H9 (cell line): ENCODE measurements at regions not wholly inside any gene's neighbourhood (a gene's known extent, or its start where the extent isn't known, plus 50 kb on each side); places are given as distances from the start of the nearest gene placed in this dataset.

ENCODE experiments used
- DNase-seq: peaks from one replicate; pipeline ENCODE4 v3.0.0-alpha.2; 2017
- H2AFZ ChIP-seq: one replicate; pipeline ENCODE4 v1.6.1; 2013; ENCODE audit warnings: mild to moderate bottlenecking, low read length, control low read depth, moderate library complexity
- H2AK5ac ChIP-seq: 2 replicates; pipeline ENCODE4 v1.6.1; 2013; ENCODE audit warnings: low read length, control low read depth, mixed read lengths; ENCODE audit not compliant: insufficient read length
- H2BK120ac ChIP-seq: one replicate; pipeline ENCODE4 v1.6.1; 2013; ENCODE audit warnings: low read depth, mild to moderate bottlenecking, low read length, control low read depth, inconsistent platforms; ENCODE audit not compliant: poor library complexity, severe bottlenecking
- H2BK12ac ChIP-seq: 2 replicates; pipeline ENCODE4 v1.6.1; 2013; ENCODE audit warnings: low read length, control low read depth, mixed read lengths, low read depth; ENCODE audit not compliant: insufficient read length
- H2BK15ac ChIP-seq: 2 replicates; pipeline ENCODE4 v1.6.1; 2013; ENCODE audit warnings: low read depth, low read length, control low read depth
- H2BK20ac ChIP-seq: one replicate; pipeline ENCODE4 v1.6.1; 2013; ENCODE audit warnings: low read depth, mild to moderate bottlenecking, low read length, control low read depth, inconsistent platforms; ENCODE audit not compliant: poor library complexity, severe bottlenecking
- H2BK5ac ChIP-seq: 2 replicates; pipeline ENCODE4 v1.6.1; 2013; ENCODE audit warnings: low read length, control low read depth, mixed read lengths; ENCODE audit not compliant: insufficient read length
- H3K14ac ChIP-seq: 2 replicates; pipeline ENCODE4 v1.6.1; 2013; ENCODE audit warnings: low read length, control low read depth; ENCODE audit not compliant: insufficient read depth
- H3K18ac ChIP-seq: 2 replicates; pipeline ENCODE4 v1.6.1; 2013; ENCODE audit warnings: low read depth, mild to moderate bottlenecking, mixed read lengths, low read length, control low read depth; ENCODE audit not compliant: insufficient read length
- H3K23ac ChIP-seq: 2 replicates; pipeline ENCODE4 v1.6.1; 2013; ENCODE audit warnings: low read length, control low read depth, mixed read lengths, low read depth; ENCODE audit not compliant: insufficient read length
- H3K23me2 ChIP-seq: 2 replicates; pipeline ENCODE4 v1.6.1; 2013; ENCODE audit warnings: low read depth, mild to moderate bottlenecking, mixed read lengths, low read length, control low read depth; ENCODE audit not compliant: insufficient read length, poor library complexity, severe bottlenecking
- H3K27ac ChIP-seq: 2 replicates; pipeline ENCODE4 v1.5.1; 2013; ENCODE audit warnings: low read length, control low read depth, mixed read lengths, low read depth; ENCODE audit not compliant: insufficient read length
- H3K27me3 ChIP-seq: 2 replicates; pipeline ENCODE4 v1.6.1; 2013; ENCODE audit warnings: low read length, control low read depth, inconsistent platforms; ENCODE audit not compliant: insufficient read depth
- H3K4ac ChIP-seq: 2 replicates; pipeline ENCODE4 v1.6.1; 2013; ENCODE audit warnings: low read depth, mild to moderate bottlenecking, control low read depth, inconsistent platforms, low read length, moderate library complexity
- H3K4me1 ChIP-seq: 2 replicates; pipeline ENCODE4 v1.6.1; 2013; ENCODE audit warnings: low read length, control low read depth, inconsistent platforms; ENCODE audit not compliant: insufficient read depth
- H3K4me2 ChIP-seq: 2 replicates; pipeline ENCODE4 v1.6.1; 2013; ENCODE audit warnings: low read length, control low read depth, mixed read lengths; ENCODE audit not compliant: insufficient read length, insufficient read depth
- H3K56ac ChIP-seq: 2 replicates; pipeline ENCODE4 v1.6.1; 2013; ENCODE audit warnings: low read depth, mild to moderate bottlenecking, mixed read lengths, low read length, control low read depth; ENCODE audit not compliant: insufficient read length
- H3K79me1 ChIP-seq: 2 replicates; pipeline ENCODE4 v1.6.1; 2013; ENCODE audit warnings: low read depth, mild to moderate bottlenecking, moderate library complexity, low read length, control low read depth, inconsistent platforms; ENCODE audit not compliant: insufficient read depth, poor library complexity, severe bottlenecking
- H3K79me2 ChIP-seq: 2 replicates; pipeline ENCODE4 v1.6.1; 2013; ENCODE audit warnings: low read length, control low read depth, inconsistent platforms; ENCODE audit not compliant: insufficient read depth
- H3K9ac ChIP-seq: 2 replicates; pipeline ENCODE4 v1.6.1; 2013; ENCODE audit warnings: low read length, control low read depth, mixed read lengths; ENCODE audit not compliant: insufficient read length; ENCODE audit errors: extremely low read depth
- H3K9me3 ChIP-seq: one replicate; pipeline ENCODE4 v1.6.1; 2013; ENCODE audit warnings: low read depth, low read length, inconsistent platforms; ENCODE audit not compliant: control insufficient read depth
- H3T11ph ChIP-seq: one replicate; pipeline ENCODE4 v1.6.1; 2013; ENCODE audit warnings: mild to moderate bottlenecking, low read length, control low read depth, inconsistent platforms
- H4K20me1 ChIP-seq: one replicate; pipeline ENCODE4 v1.6.1; 2013; ENCODE audit not compliant: control insufficient read depth, insufficient read length, insufficient read depth
- H4K5ac ChIP-seq: 2 replicates; pipeline ENCODE4 v1.6.1; 2013; ENCODE audit warnings: low read depth, mild to moderate bottlenecking, mixed read lengths, low read length, control low read depth; ENCODE audit not compliant: insufficient read length
- H4K8ac ChIP-seq: replicated peaks from 2 replicates; pipeline ENCODE4 v1.6.1; 2013; ENCODE audit warnings: low read length, control low read depth, mixed read lengths, low read depth; ENCODE audit not compliant: insufficient read length
- H4K91ac ChIP-seq: 2 replicates; pipeline ENCODE4 v1.6.1; 2013; ENCODE audit warnings: low read depth, mild to moderate bottlenecking, moderate library complexity, mixed read lengths, low read length, control low read depth; ENCODE audit not compliant: insufficient read length
- H3K27ac Mint-ChIP-seq, 3 experiments: 2 replicates in 2 of 3; 3 replicates in 1 of 3; pipeline ENCODE4 v1.8.0; 2020 to 2021; ENCODE audit warnings: mixed read lengths in 3 of 3, mild to moderate bottlenecking in 1 of 3, moderate library complexity in 1 of 3
- H3K27me3 Mint-ChIP-seq: 2 replicates; pipeline ENCODE4 v1.8.0; 2021; ENCODE audit warnings: low read depth, mild to moderate bottlenecking, moderate library complexity, mixed read lengths
- H3K36me3 Mint-ChIP-seq, 3 experiments: 2 replicates in 2 of 3; 3 replicates in 1 of 3; pipeline ENCODE4 v1.8.0; 2020 to 2021; ENCODE audit warnings: low read depth in 3 of 3, mixed read lengths in 3 of 3; ENCODE audit not compliant: insufficient read depth in 1 of 3
- H3K4me1 Mint-ChIP-seq, 2 experiments: 2 replicates each; pipeline ENCODE4 v1.8.0; 2020; ENCODE audit warnings: mixed read lengths in 2 of 2
- H3K4me3 Mint-ChIP-seq, 2 experiments: 2 replicates in 1 of 2; 3 replicates in 1 of 2; pipeline ENCODE4 v1.8.0; 2020 to 2021; ENCODE audit warnings: mild to moderate bottlenecking in 2 of 2, mixed read lengths in 2 of 2, moderate library complexity in 1 of 2
- H3K9me3 Mint-ChIP-seq, 2 experiments: 2 replicates in 1 of 2; 3 replicates in 1 of 2; pipeline ENCODE4 v1.8.0; 2020; ENCODE audit warnings: mild to moderate bottlenecking in 2 of 2, mixed read lengths in 2 of 2, moderate library complexity in 1 of 2
- CTCF ChIP-seq: fragments of 200-600 bp; sonication (generic); conservative IDR thresholded peaks from 3 replicates; pipeline ENCODE4 v1.8.0; 2021; ENCODE audit warnings: antibody characterized with exemption, mild to moderate bottlenecking

- no peak overlapping the region for H3K4me3 Mint-ChIP-seq
- Histone ChIP-seq H2BK5ac (no peak overlapping the region), H2BK120ac (no peak overlapping the region), H4K8ac (no peak overlapping the region), H3K18ac (no peak overlapping the region), H3K4me1 (no peaks in the 10 kb centered on the region), H3K9me3 (no peaks in the 10 kb centered on the region), H4K5ac (no peak overlapping the region), H3K56ac (no peak overlapping the region), H3K14ac (no peak overlapping the region), H2BK12ac (no peak overlapping the region), H3K9ac (no peak overlapping the region), H3K23me2 (peaks cover 12% of the 10 kb centered on the region), H2BK20ac (no peak overlapping the region), H3K27ac (no peak overlapping the region), H3K4me2 (no peak overlapping the region), H2AFZ (no peak overlapping the region), H3K23ac (no peak overlapping the region), H2BK15ac (no peak overlapping the region), H3T11ph (no peak overlapping the region), H3K27me3 (peaks cover 20% of the 10 kb centered on the region; the same call in 1 of the 2 replicates), H2AK5ac (no peak overlapping the region), H3K4ac (no peak overlapping the region), H4K20me1 (no peaks in the 10 kb centered on the region), H3K79me1 (no peaks in the 10 kb centered on the region), H4K91ac (no peak overlapping the region), H3K79me2 (no peaks in the 10 kb centered on the region)
- DNase-seq, result no peak
- TF ChIP-seq CTCF, result no peak
- H3K9me3 Mint-ChIP-seq, result no peaks in the 10 kb centered on the region
- no peak overlapping the region for H3K27ac Mint-ChIP-seq
- peaks cover 32 to 37% of the 10 kb centered on the region in 2 experiments for H3K4me1 Mint-ChIP-seq
- peaks cover 76% of the 10 kb centered on the region for H3K27me3 Mint-ChIP-seq
- H3K36me3 Mint-ChIP-seq, result no peaks in the 10 kb centered on the region
Observed at GRCh38 chr11:115656041-115656440, 151.8 kb upstream of the CADM1 start.
